B cell (primary cell): ENCODE measurements at regions not wholly inside any gene's neighbourhood (a gene's known extent, or its start where the extent isn't known, plus 50 kb on each side); places are given as distances from the start of the nearest gene placed in this dataset.

Experiments
- ATAC-seq: fragments of 200-7000 bp; cut with Tn5 transposase; one replicate; pipeline ENCODE4 v1.10.0; 2021; ENCODE audit warnings: low read depth, mild to moderate bottlenecking, moderate number of reproducible peaks, moderate library complexity
- CTCF ChIA-PET: fragments of 350-600 bp; sonication (Branson Sonifier 250); formaldehyde crosslinking; loops from one replicate; lab custom pipeline; 2021; ENCODE audit warnings: antibody characterized with exemption, inconsistent platforms; lab: Charles Lee
- POLR2A ChIA-PET: fragments of 350-600 bp; sonication (Branson Sonifier 250); formaldehyde crosslinking; loops from one replicate; lab custom pipeline; 2021; ENCODE audit warnings: antibody characterized with exemption; lab: Charles Lee
- DNase-seq: peaks from one replicate; pipeline ENCODE4 v3.0.0; 2013
- H2AFZ ChIP-seq: 2 replicates; pipeline ENCODE4 v1.6.1; 2012; ENCODE audit warnings: mild to moderate bottlenecking, low read depth, low read length; ENCODE audit not compliant: insufficient read depth, poor library complexity, severe bottlenecking
- H3K27ac ChIP-seq, 2 donors: 1 replicate in 1 of 2; 2 replicates in 1 of 2; pipeline ENCODE4 v1.5.1; 2012 to 2013; ENCODE audit warnings: low read length in 2 of 2, mild to moderate bottlenecking in 2 of 2, moderate library complexity in 1 of 2
- H3K27me3 ChIP-seq, 4 experiments: fragments of 200-600 bp in 1 of 4; sonication (generic) in 1 of 4; replicated peaks in 1 of 4; 1 replicate in 2 of 4; 2 replicates in 2 of 4; pipeline versions ENCODE4 v1.6.1 to v1.7.0; 2013 to 2016; ENCODE audit warnings: low read length in 3 of 4, mild to moderate bottlenecking in 2 of 4, mixed read lengths in 1 of 4, moderate library complexity in 1 of 4; ENCODE audit not compliant: insufficient read depth in 4 of 4, control insufficient read depth in 3 of 4; ENCODE audit errors: control extremely low read depth in 1 of 4
- H3K36me3 ChIP-seq, 2 experiments: replicated peaks in 1 of 2; 1 replicate in 1 of 2; 2 replicates in 1 of 2; pipeline versions ENCODE4 v1.6.1 to v1.7.1; 2013; ENCODE audit warnings: low read length in 1 of 2; ENCODE audit not compliant: insufficient read depth in 2 of 2, control insufficient read depth in 1 of 2; ENCODE audit errors: control extremely low read depth in 1 of 2, extremely low read depth in 1 of 2
- H3K4me1 ChIP-seq, 2 donors: fragments of 200-600 bp in 1 of 2; sonication (generic) in 1 of 2; 1 replicate in 1 of 2; 2 replicates in 1 of 2; pipeline versions ENCODE4 v1.5.1 to v1.6.1; 2013 to 2017; ENCODE audit warnings: low read length in 2 of 2; ENCODE audit not compliant: control insufficient read depth in 2 of 2, insufficient read depth in 2 of 2
- H3K4me2 ChIP-seq: replicated peaks from 2 replicates; pipeline ENCODE3; 2012; ENCODE audit warnings: mild to moderate bottlenecking, low read depth, low read length; ENCODE audit not compliant: poor library complexity, severe bottlenecking
- H3K4me3 ChIP-seq, 5 experiments: fragments of 200-600 bp in 1 of 5; sonication (generic) in 1 of 5; 1 replicate in 3 of 5; 2 replicates in 2 of 5; pipeline versions ENCODE4 v1.5.1 to v1.7.0; 2011 to 2016; ENCODE audit warnings: low read length in 4 of 5, mild to moderate bottlenecking in 4 of 5, low read depth in 2 of 5, control low read depth in 1 of 5, moderate library complexity in 1 of 5; ENCODE audit not compliant: insufficient read depth in 1 of 5; ENCODE audit errors: control extremely low read depth in 1 of 5, extremely low read depth in 1 of 5
- H3K79me2 ChIP-seq: fragments of 200-600 bp; sonication (generic); one replicate; pipeline ENCODE4 v1.6.0; 2016; ENCODE audit warnings: low read length; ENCODE audit not compliant: control insufficient read depth, insufficient read depth
- H3K9ac ChIP-seq: fragments of 200-600 bp; sonication (generic); 2 replicates; pipeline ENCODE4 v1.6.1; 2017; ENCODE audit warnings: mild to moderate bottlenecking, low read length, moderate library complexity
- H3K9me3 ChIP-seq, 3 donors: one replicate each; pipeline versions ENCODE4 v1.6.1 to v1.7.1; 2013; ENCODE audit warnings: low read length in 2 of 3; ENCODE audit not compliant: control insufficient read depth in 2 of 3, insufficient read depth in 1 of 3; ENCODE audit errors: control extremely low read depth in 1 of 3
- H4K20me1 ChIP-seq: 2 replicates; pipeline ENCODE4 v1.6.0; 2012; ENCODE audit warnings: mild to moderate bottlenecking, low read length; ENCODE audit not compliant: insufficient read depth, control insufficient read depth, poor library complexity, severe bottlenecking
- H3K27ac Mint-ChIP-seq: one replicate; pipeline ENCODE4 v1.8.0; 2021; ENCODE audit warnings: mixed read lengths
- H3K27me3 Mint-ChIP-seq: one replicate; pipeline ENCODE4 v1.8.0; 2021; ENCODE audit warnings: mixed read lengths
- H3K4me1 Mint-ChIP-seq: one replicate; pipeline ENCODE4 v1.8.0; 2021; ENCODE audit warnings: mixed read lengths
- H3K4me3 Mint-ChIP-seq: one replicate; pipeline ENCODE4 v1.8.0; 2021; ENCODE audit warnings: mixed read lengths
- H3K9me3 Mint-ChIP-seq: one replicate; pipeline ENCODE4 v1.8.0; 2022; ENCODE audit warnings: mixed read lengths; ENCODE audit not compliant: insufficient read depth
- CTCF ChIP-seq: fragments of 200-600 bp; IDR thresholded peaks from one replicate; pipeline ENCODE4 v1.8.0; 2022; ENCODE audit warnings: antibody characterized with exemption, mild to moderate bottlenecking
- EZH2 ChIP-seq: IDR thresholded peaks from 2 replicates; pipeline ENCODE4 v1.6.1; 2012; ENCODE audit warnings: borderline replicate concordance, low read depth, mild to moderate bottlenecking, moderate library complexity, low read length; ENCODE audit not compliant: insufficient read depth, poor library complexity, severe bottlenecking
- WGBS: methylation state at CpG from one replicate; pipeline ENCODE4 v1.1.5; 2013; ENCODE audit warnings: missing lambda C conversion rate; ENCODE audit not compliant: insufficient coverage; 5-methylcytosine and 5-hydroxymethylcytosine counted together
- intact Hi-C: fragments of 100-400 bp; cut with micrococcal nuclease; formaldehyde crosslinking; loops from one replicate; pipeline ENCODE4 v1.10.0; 2022

GRCh38 chr13:105607016-105607415 lies 928.4 kb downstream of the EFNB2 start:
- Histone ChIP-seq H3K36me3 (no peaks in the 10 kb centered on the region), H3K9ac (no peak overlapping the region), H3K27me3 (no peaks in the 10 kb centered on the region), H3K79me2 (no peaks in the 10 kb centered on the region), H2AFZ (no peak overlapping the region), H4K20me1 (no peaks in the 10 kb centered on the region), H3K4me2 (no peak overlapping the region), H3K27ac (no peak overlapping the region), H3K9me3 (no peaks in the 10 kb centered on the region), H3K4me1 (no peaks in the 10 kb centered on the region), H3K4me3 (no peak overlapping the region)
- ATAC-seq (no peak), DNase-seq (no peak)
- Mint-ChIP-seq H3K27ac (no peak overlapping the region), H3K4me3 (no peak overlapping the region), H3K4me1 (no peaks in the 10 kb centered on the region), H3K27me3 (no peaks in the 10 kb centered on the region), H3K9me3 (no peaks in the 10 kb centered on the region)
- WGBS, result no CpG with 5 or more reads among the region's 2 CpGs
- TF ChIP-seq CTCF (no peak), EZH2 (no peak)
- ChIA-PET CTCF (interaction anchor here (0.7 kb wide), 1 partner anchor 12 kb away, joined by 3 read pairs; no protein-coding TSS in a partner anchor), POLR2A (no interaction called here)
- intact Hi-C loops, result no loop called here

- intact Hi-C loops, result no loop called here
- no peak for TF ChIP-seq EZH2
- TF ChIP-seq CTCF, result no peak
- no peaks in the 10 kb centered on the region for H3K27me3 Mint-ChIP-seq
- H3K4me3 ChIP-seq, result no peak overlapping the region
- H3K9ac ChIP-seq, result no peak overlapping the region
- CTCF ChIA-PET, result no interaction called here
- peaks cover 3% of the 10 kb centered on the region for H3K9me3 Mint-ChIP-seq
- POLR2A ChIA-PET, result no interaction called here
- no peaks in the 10 kb centered on the region for H3K36me3 ChIP-seq
- H3K27ac Mint-ChIP-seq, result no peak overlapping the region
- WGBS, result 100% methylated on average over 4 of the region's 8 CpGs
- H3K4me1 ChIP-seq, result no peaks in the 10 kb centered on the region
- H2AFZ ChIP-seq, result no peak overlapping the region
- no peak overlapping the region for H3K4me3 Mint-ChIP-seq
- no peaks in the 10 kb centered on the region for H3K9me3 ChIP-seq
- no peaks in the 10 kb centered on the region for H3K4me1 Mint-ChIP-seq
- H3K4me2 ChIP-seq, result no peak overlapping the region
- no peaks in the 10 kb centered on the region for H4K20me1 ChIP-seq
- H3K79me2 ChIP-seq, result no peaks in the 10 kb centered on the region
- DNase-seq (no peak), ATAC-seq (no peak)
- no peaks in the 10 kb centered on the region for H3K27me3 ChIP-seq
- no peak overlapping the region for H3K27ac ChIP-seq
Observed at GRCh38 chr13:105602956-105603670, 932.3 kb downstream of the EFNB2 start.
